ENCODE measurements at regions not wholly inside any gene's neighbourhood (a gene's known extent, or its start where the extent isn't known, plus 50 kb on each side); places are given as distances from the start of the nearest gene placed in this dataset.

DNA sequence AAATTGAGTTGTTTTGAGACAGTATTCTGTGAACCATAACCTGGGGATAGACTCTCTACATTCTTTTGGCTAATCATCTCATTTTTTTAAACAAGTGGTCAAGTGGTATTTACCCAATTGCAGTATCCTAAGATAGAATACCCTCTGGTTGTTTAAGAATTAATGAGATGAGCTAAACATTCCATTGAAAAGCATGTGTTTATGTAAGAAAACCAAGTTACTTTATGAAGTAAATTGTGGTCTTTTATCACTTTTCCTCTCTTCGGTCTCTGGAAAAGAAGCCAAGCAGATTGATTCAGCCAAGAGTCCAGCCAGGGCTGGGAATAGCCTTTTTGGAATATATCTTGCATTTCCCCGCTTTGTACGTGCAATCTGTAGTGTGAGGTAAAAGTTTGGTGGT, 185.7 kb upstream of the TOPAZ1 start:
- DNase-seq (ENCODE audit: low spot score) = no peak

DNA sequence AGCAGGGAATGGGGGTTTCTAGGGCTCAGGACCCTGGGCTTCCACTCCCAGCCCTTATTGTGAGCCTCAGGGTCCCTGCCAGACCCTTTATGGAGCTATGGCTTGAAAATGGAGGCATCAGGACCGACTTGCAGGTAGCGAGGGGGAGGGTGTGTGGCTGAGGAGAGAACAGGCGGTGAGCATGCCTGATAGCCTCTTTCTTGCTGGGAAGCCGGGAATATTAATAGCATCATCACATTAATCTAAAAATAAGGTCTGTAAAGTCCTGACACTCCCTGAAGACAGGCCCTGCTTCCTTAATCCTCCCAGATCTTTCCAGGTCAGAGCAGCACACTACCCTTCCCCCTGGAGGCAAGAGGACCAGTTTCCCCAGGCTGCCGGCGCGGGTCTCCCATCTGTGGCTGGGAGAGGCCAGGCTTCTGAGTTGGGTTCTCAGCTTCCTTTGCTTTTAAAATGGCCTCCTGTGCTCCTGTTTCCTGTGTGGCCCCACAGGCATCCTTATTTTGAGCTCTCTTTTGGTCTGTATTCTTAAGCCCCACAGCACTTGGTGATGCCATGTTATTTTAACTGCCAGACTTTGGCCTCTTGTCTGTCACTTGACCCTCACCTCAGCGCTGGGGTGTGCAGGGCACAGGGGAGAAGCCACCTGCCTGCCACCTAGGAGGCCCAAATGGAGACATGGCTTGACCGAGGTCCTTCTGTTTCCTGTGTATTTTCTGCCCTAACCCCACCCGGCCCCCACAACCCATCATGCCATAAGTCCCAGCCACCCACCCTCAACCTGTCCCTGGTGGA, 185.0 kb upstream of the TOPAZ1 start:
- DNase-seq (ENCODE audit: low spot score) = no peak

GRCh38 chr3:44058022-44058867, 183.4 kb upstream of the TOPAZ1 start:
- peak; percentile 59 for DNase-seq (ENCODE audit: low spot score)

- DNase-seq (ENCODE audit: low spot score) = no peak
Observed at GRCh38 chr3:44058868-44059203, 182.8 kb upstream of the TOPAZ1 start.

DNA sequence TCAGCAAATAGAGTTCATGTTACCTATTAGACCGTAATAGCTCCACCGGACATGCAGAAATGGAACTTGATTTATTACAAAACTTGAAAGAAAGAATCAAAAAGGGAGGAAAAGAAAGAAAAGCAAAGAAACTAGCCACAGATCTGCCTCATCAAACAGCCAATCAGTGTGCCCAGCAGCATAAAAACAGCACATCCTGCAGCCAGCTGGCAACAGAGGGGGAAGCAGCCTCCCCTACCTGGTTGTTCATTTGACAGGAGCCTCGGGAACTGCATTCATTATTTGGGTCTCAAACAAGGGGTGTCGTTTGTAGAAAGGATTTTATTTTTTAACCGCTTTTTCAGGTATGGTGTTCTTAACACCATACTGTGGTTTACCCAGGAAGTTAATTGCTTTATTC, 181.5 kb upstream of the TOPAZ1 start:
- DNase-seq (ENCODE audit: low spot score) = no peak

DNA sequence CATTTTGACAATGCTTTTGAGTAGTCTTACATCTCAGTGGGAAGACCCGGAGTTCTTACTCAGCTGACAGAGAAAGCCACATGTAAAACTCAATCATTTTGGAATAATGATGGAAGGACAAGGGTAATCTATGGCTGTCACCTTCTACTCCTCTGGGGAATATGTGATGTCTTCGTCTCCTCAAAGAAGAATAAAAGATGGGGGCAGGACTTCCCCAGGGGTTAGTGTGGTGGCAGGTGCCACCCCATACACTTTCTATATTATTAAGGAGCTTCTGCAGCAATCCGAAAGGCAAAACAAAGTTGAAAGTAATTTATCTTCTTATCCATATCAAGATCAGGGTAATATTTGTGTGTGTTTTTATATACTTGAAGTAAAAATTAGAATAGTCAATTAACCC, 180.4 kb upstream of the TOPAZ1 start:
- no peak for DNase-seq (ENCODE audit: low spot score)

- DNase-seq (ENCODE audit: low spot score) = no peak
Observed at GRCh38 chr3:44061961-44062360, 179.7 kb upstream of the TOPAZ1 start.

DNA sequence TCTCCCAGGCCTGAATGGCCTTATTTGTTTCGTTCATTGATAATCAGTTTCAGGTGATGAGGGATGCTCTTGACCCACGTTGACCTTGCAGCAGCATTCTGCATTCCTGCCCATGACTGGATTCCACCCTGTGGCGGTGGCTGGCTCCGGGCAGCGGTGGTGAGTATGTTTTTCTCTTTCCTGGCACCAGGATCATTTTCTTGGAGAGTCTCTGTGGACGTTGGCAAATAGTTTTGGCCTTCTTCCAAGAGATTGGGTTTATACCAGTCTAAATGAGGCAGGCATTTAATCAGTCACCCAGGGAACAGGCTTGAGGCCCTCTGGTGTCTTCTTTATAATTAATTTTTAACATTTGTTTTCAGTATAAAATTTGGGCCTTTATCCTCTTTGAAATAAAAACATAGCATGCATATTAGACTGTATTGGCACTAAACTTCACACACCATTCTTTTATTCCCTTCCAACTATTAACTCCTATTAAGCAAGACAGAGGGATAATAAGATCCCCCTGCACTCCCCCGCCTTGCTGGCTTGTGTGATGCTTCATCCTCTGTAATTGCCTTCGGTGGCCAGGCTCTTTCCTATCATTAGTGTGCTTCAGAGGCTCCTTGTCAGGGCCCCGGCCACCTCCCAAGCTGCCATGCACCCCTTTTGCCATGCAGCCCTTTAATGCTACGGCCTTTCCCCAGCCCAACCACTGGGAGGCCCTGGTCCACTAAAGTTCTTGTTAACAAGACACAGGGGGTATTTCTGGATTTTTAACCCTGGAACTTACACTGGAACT, 176.2 kb upstream of the TOPAZ1 start:
- peak; percentile 89 for DNase-seq (ENCODE audit: low spot score)

GRCh38 chr3:44066806-44067205, 174.9 kb upstream of the TOPAZ1 start:
- DNase-seq (ENCODE audit: low spot score) = peak; percentile 79

DNA sequence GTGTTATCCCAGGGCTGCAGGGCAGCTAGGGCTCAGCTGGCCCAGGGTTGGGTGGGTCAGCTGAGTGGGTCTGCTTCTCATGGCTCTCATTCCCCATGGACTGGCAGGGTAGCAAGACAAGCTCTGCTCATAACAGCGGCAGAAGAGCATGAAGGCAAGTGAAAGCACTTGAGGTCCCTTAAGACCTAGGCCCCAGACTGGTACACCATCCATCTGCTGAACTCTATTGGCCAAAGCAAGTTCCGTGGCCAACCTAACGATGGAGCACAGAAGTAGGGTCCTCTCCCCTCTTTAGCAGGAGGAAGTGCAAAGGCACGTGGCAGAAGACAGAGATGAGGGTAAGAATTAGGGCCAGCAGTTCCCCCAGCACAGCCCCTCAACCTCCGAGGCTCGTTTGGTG, 174.3 kb upstream of the TOPAZ1 start:
- no peak for DNase-seq (ENCODE audit: low spot score)

DNA sequence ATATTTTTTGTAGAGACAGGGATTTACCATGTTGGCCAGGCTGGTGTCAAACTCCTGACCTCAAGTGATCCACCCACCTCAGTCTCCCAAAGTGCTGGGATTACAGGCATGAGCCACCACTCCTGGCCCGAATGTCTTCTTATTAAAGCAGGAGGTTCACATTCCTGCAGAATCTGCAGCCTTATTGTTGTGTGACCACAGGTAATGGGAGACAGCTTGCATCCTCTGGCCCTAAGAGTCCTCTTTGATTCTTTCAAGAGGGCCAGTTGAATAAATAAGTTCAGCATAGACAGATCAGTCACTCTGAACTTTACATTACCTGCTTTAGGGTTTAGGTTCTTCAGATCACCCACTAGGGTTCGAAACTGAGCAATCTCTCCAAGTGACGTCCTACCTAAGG, 172.9 kb upstream of the TOPAZ1 start:
- DNase-seq (ENCODE audit: low spot score) = no peak

- DNase-seq (ENCODE audit: low spot score) = no peak
Observed at GRCh38 chr3:44069276-44069675, 172.4 kb upstream of the TOPAZ1 start.

GRCh38 chr3:44070841-44071546, 170.7 kb upstream of the TOPAZ1 start:
- no peak for DNase-seq (ENCODE audit: low spot score)

DNA sequence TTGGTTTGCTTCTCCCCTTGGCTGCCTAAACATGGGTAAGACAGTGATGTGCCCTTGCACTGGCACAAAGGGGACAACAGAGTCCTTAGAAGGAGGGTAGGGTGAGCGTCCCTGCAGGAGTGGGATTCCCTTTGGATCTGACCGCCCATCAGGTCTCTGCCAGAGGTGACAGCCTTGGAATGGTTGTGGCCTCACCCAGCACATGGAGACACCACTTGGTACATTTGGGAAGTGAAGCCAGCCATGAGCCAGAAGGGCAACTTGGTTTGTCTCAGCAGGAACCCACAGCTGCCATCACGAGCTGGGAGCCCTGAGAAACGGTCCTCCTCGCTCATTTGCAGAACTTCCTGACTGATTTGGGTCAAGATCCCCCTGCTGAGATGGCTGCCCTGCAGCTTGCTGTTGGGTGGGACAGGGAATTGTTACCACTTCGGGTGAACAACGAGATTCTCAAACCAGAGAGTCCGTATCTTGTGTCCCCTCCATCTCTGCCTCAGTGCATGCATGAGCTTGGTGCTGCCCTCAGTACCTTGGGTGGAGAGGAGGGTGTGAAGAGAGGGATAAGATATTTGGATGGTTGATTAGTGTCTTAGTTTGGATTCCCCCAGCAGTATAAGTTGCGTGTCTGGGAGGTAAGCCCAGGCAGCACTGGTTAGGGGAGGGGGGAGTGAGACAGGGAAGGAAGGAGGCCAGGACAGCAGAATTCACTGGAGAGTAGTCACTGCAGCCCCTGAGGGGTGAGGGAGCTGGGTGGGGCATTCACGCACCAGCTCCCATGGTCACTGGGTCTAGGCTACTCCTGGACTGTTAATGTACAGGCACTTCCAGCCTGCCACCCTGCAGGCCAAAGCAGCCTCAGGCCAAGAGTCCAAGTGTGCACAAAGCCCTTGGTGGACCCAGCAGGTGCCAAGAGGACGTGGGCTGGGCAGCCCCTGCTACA, 168.8 kb upstream of the TOPAZ1 start:
- no peak for DNase-seq (ENCODE audit: low spot score)

GRCh38 chr3:44074181-44074580, 167.5 kb upstream of the TOPAZ1 start:
- peak; percentile 78 for DNase-seq (ENCODE audit: low spot score)

GRCh38 chr3:44076221-44076829, 165.4 kb upstream of the TOPAZ1 start:
- DNase-seq (ENCODE audit: low spot score) = peak; percentile 33

GRCh38 chr3:44077267-44077666, 164.4 kb upstream of the TOPAZ1 start:
- no peak for DNase-seq (ENCODE audit: low spot score)

DNA sequence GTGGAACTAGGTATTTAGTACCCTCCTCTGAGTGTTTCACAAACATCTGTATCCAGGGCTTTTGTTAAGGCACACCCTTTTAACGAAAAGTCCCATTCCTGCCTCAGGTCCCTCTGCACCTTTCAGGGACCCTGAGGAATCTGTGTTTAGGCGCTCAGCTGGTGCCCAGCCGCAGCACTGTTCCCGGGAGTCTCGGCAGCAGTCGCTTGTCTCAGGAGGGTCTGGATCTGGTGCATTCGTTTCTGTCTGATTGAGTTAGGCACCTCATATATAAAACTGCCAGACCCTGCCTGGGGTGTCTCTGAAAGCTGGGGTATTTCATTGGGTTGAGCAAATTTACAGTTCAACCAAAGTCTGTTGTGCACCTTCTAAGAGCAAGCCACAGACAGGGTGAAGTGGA, 162.8 kb upstream of the TOPAZ1 start:
- no peak for DNase-seq (ENCODE audit: low spot score)

DNA sequence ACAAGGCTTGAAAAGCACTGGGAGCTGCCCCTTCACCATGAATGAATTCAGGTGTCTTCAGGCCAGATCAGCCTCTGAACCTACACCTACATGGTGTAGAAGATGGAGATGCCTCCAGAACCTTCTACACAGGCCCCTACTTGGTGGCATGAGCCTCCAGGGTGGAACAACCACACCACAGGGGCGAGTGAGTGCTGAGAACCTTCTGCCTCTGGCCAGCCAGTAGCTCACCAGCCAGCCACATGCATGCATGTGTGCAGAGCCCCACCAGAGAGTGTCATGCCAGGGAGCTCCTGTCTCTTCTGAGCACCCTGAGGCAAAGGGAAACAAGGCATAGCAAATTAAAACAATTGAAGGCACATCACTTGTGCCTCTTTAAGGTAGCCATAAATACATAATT, 161.8 kb upstream of the TOPAZ1 start:
- no peak for DNase-seq (ENCODE audit: low spot score)

DNA sequence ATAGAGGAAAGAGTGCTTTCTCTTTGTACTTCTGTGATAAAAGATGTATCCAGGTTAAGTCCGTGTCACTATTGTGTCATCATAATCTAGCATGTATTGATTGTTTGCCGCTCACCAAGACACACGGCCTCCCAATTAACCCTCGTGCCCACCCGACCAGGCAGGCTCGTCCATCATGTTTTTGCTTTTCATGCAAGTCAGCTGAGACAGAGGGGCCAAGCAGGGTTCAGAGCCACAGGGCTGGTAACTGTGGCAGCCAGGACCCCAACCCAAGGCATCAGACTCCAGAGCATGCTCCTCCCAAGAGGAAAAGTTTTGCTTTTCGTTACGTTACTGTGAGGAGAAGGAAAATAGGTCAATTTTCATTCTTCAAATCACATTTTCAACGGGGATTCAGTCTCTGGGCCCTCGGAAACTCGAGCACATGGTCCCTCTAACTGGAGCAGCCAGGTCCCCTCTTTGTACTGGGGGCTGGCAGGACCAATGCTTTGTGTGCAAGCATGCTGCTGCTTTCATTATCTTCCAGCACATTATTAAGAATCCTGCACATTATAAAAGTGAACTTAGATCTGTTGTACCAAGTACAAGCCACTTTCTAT, 161.1 kb upstream of the TOPAZ1 start:
- DNase-seq (ENCODE audit: low spot score) = no peak

Data from kidney tubule cell (primary cell).